ENCODE measurements at regions not wholly inside any gene's neighbourhood (a gene's known extent, or its start where the extent isn't known, plus 50 kb on each side); places are given as distances from the start of the nearest gene placed in this dataset.

DNA sequence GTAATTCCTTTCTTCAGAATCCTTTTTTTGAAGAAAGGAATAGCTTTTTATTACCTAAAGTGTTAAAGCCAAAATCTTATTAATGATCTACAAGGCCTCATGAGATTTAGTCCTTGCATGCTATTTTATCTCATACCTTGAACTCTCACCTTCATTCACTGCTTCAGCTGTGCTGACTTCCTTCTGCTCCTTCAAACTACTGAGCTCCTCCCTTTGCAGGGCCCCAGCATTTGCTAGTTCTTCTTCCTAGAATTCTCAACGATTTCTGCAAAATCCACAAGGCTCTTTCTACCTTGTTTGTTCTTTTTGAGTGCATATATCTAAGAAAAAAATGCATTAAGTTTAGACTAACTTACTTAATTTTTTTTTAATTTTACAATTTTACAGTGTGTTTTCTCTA is 619.5 kb downstream of the EPHA5 start:
- POLR2A ChIA-PET, result no interaction called here
- H3K4me3 ChIP-seq (replicated peaks in 1 of 3; ENCODE audit: insufficient read depth in 1 of 3, low read depth in 2 of 3, low read length in 3 of 3), result no peak overlapping the region
- no peak overlapping the region for H3K4me2 ChIP-seq (ENCODE audit: low read depth, low read length)
- no peaks in the 10 kb centered on the region for H3K36me3 ChIP-seq (replicated peaks in 1 of 2; ENCODE audit: control insufficient read depth in 1 of 2, insufficient read depth in 2 of 2, low read length in 2 of 2)
- WGBS (ENCODE audit: low lambda C conversion rate), result 0% methylated on average over 1 of the region's 1 CpG
- BruUV-seq (replicated peaks), result no TSS peak
- H3K79me2 ChIP-seq (ENCODE audit: insufficient read depth, low read length), result no peaks in the 10 kb centered on the region
- no peaks in the 10 kb centered on the region for H4K20me1 ChIP-seq (ENCODE audit: insufficient read depth, low read length)
- FAIRE-seq, result no peak
- in situ Hi-C loops (cut with HindIII; ENCODE audit: extremely low pct_ligation_motif_present, low pct_unique_long_range_greater_than_20kb), result no loop called here
- no peak overlapping the region for H3K27ac ChIP-seq (ENCODE audit: extremely low read length, insufficient read depth, low read length)
- DNase-seq (ENCODE audit: low spot score), result no peak
- H3K27me3 ChIP-seq (ENCODE audit: control insufficient read depth in 1 of 2, insufficient read depth in 2 of 2, low read length in 2 of 2), result no peaks in the 10 kb centered on the region; a peak in 1 of 5 replicates
- H3K9ac ChIP-seq (ENCODE audit: insufficient read depth, low read depth, low read length), result no peak overlapping the region
- H3K9me3 ChIP-seq (ENCODE audit: low read length), result no peaks in the 10 kb centered on the region
- no peak for ATAC-seq
- intact Hi-C loops (cut with micrococcal nuclease; ENCODE audit: unreplicated experiment), result no loop called here
- H3K4me1 ChIP-seq (ENCODE audit: insufficient read depth, low read length), result no peaks in the 10 kb centered on the region
- CTCF ChIA-PET (ENCODE audit: low intra/inter-chr PET ratio, low total read pairs), result no interaction called here
- H2AFZ ChIP-seq (ENCODE audit: low read length), result no peak overlapping the region
- TF ChIP-seq ZNF354B (CRISPR knock-in tag; IDR thresholded peaks at IDR 0.05) (no peak), ZC3H4 (CRISPR knock-in tag; IDR thresholded peaks at IDR 0.05; ENCODE audit: borderline replicate concordance) (no peak), ZNF282 (IDR thresholded peaks at IDR 0.05; ENCODE audit: partially characterized antibody) (no peak), ZNF274 (CRISPR knock-in tag; IDR thresholded peaks at IDR 0.05) (no peak), KIAA2018 (CRISPR knock-in tag; IDR thresholded peaks at IDR 0.05; ENCODE audit: borderline replicate concordance) (no peak), TFAP4 (IDR thresholded peaks at IDR 0.05; ENCODE audit: borderline replicate concordance, low read depth) (no peak), GPBP1L1 (CRISPR knock-in tag; IDR thresholded peaks at IDR 0.05) (no peak), NRL (CRISPR knock-in tag; IDR thresholded peaks at IDR 0.05; ENCODE audit: borderline replicate concordance) (no peak), IRF2 (CRISPR knock-in tag; IDR thresholded peaks at IDR 0.05) (no peak), KDM4B (CRISPR knock-in tag; IDR thresholded peaks at IDR 0.05) (no peak)
- TF ChIP-seq, protein P1, sequence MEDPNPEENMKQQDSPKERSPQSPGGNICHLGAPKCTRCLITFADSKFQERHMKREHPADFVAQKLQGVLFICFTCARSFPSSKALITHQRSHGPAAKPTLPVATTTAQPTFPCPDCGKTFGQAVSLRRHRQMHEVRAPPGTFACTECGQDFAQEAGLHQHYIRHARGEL (CRISPR knock-in tag; IDR thresholded peaks at IDR 0.05), result no peak
- TF ChIP-seq, protein P2, sequence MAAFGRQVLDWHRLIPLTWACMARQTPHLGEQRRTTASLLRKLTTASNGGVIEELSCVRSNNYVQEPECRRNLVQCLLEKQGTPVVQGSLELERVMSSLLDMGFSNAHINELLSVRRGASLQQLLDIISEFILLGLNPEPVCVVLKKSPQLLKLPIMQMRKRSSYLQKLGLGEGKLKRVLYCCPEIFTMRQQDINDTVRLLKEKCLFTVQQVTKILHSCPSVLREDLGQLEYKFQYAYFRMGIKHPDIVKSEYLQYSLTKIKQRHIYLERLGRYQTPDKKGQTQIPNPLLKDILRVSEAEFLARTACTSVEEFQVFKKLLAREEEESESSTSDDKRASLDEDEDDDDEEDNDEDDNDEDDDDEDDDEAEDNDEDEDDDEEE (CRISPR knock-in tag; IDR thresholded peaks at IDR 0.05), result no peak

All from HepG2 (cell line).